Body of pancreas (tissue), 4 donors: ENCODE measurements at regions not wholly inside any gene's neighbourhood (a gene's known extent, or its start where the extent isn't known, plus 50 kb on each side); places are given as distances from the start of the nearest gene placed in this dataset.

Experiments used
- ATAC-seq: fragments of 150-250 bp; one replicate; pipeline ENCODE4 v1.9.1; 2016
- DNase-seq, 4 donors: peaks; one replicate each; pipeline ENCODE4 v3.0.0-alpha.2; 2019
- H3K27ac ChIP-seq, 4 donors: fragments of 200-600 bp; sonication (generic); 1 replicate in 3 of 4; 2 replicates in 1 of 4; pipeline versions ENCODE4 v1.5.1 to v1.6.1; 2016 to 2019; ENCODE audit warnings: mild to moderate bottlenecking in 1 of 4, mixed read lengths in 1 of 4, moderate library complexity in 1 of 4
- H3K27me3 ChIP-seq, 2 donors: fragments of 200-600 bp; sonication (generic); one replicate each; pipeline ENCODE4 v1.6.0; 2016; ENCODE audit warnings: mild to moderate bottlenecking in 1 of 2
- H3K36me3 ChIP-seq, 2 donors: fragments of 200-600 bp; sonication (generic); replicated peaks in 1 of 2; 2 replicates each; pipeline ENCODE4 v1.5.1; 2016; ENCODE audit warnings: low read depth in 2 of 2; ENCODE audit not compliant: insufficient read depth in 1 of 2
- H3K4me1 ChIP-seq: fragments of 200-600 bp; sonication (generic); one replicate; pipeline ENCODE4 v1.6.0; 2016
- H3K4me3 ChIP-seq, 2 donors: fragments of 200-600 bp; sonication (generic); 1 replicate in 1 of 2; 2 replicates in 1 of 2; pipeline ENCODE4 v1.5.1; 2016 to 2019
- H3K9me3 ChIP-seq, 3 donors: fragments of 200-600 bp; sonication (generic); 1 replicate in 2 of 3; 2 replicates in 1 of 3; pipeline ENCODE4 v1.5.1; 2016
- CTCF ChIP-seq, 7 experiments: fragments of 450-650 bp in 4 of 7; fragments of 200-600 bp in 3 of 7; sonication (generic) in 3 of 7; IDR thresholded peaks; one replicate each; pipeline ENCODE4 v1.5.1; 2016 to 2019; ENCODE audit warnings: antibody characterized with exemption in 7 of 7
- POLR2A ChIP-seq, 3 donors: fragments of 450-650 bp; IDR thresholded peaks; one replicate each; pipeline ENCODE4 v1.6.1; 2016; ENCODE audit warnings: antibody characterized with exemption in 3 of 3, mild to moderate bottlenecking in 2 of 3
- WGBS, 2 donors: methylation state at CpG; one replicate each; pipeline ENCODE4 v1.1.5; 2017; 5-methylcytosine and 5-hydroxymethylcytosine counted together
- intact Hi-C: fragments of 100-400 bp; cut with DNase I; formaldehyde crosslinking; loops from one replicate; pipeline ENCODE4 v1.15.1; 2023

- peak overlapping the region in 1 of 4 donors; percentile 22 for H3K27ac ChIP-seq
- no peak for ATAC-seq
Observed at GRCh38 chr6:1047981-1048541, 263.8 kb upstream of the FOXQ1 start.

GRCh38 chr6:1045239-1045638 lies 266.7 kb upstream of the FOXQ1 start:
- H3K36me3 ChIP-seq = no peaks in the 10 kb centered on the region
- ATAC-seq (no peak), DNase-seq (no peak)
- TF ChIP-seq POLR2A (IDR thresholded peaks at IDR 0.05) = no peak
- no peak for TF ChIP-seq CTCF (IDR thresholded peaks at IDR 0.05)
- H3K9me3 ChIP-seq = no peaks in the 10 kb centered on the region
- H3K27me3 ChIP-seq = no peaks in the 10 kb centered on the region
- no peak overlapping the region for H3K27ac ChIP-seq
- 80 to 91% methylated on average over 2 of the region's 2 CpGs for WGBS, 2 donors
- no peak overlapping the region for H3K4me3 ChIP-seq
- intact Hi-C loops = no loop called here
- H3K4me1 ChIP-seq = peaks cover 47% of the 10 kb centered on the region

More at GRCh38 chr6:1047981-1048541, 263.8 kb upstream of the FOXQ1 start:
- no peak overlapping the region for H3K4me3 ChIP-seq
- intact Hi-C loops = no loop called here
- peaks cover 50% of the 10 kb centered on the region for H3K4me1 ChIP-seq
- TF ChIP-seq POLR2A (IDR thresholded peaks at IDR 0.05) (no peak), CTCF (IDR thresholded peaks at IDR 0.05) (no peak)
- no peaks in the 10 kb centered on the region for H3K36me3 ChIP-seq
- no peaks in the 10 kb centered on the region for H3K27me3 ChIP-seq
- WGBS, 2 donors = 45 to 48% methylated on average over 13 of the region's 13 CpGs
- peak in 1 of 4 donors; percentile 22 for DNase-seq
- H3K9me3 ChIP-seq = no peaks in the 10 kb centered on the region

GRCh38 chr6:1044040-1044836 lies 267.7 kb upstream of the FOXQ1 start:
- ATAC-seq (peak; percentile 87), DNase-seq (peak; percentile 49 to 83 (median 80))
- intact Hi-C loops = no loop called here
- no peak for TF ChIP-seq POLR2A (IDR thresholded peaks at IDR 0.05)
- peak in 5 of 7 experiments; percentile 8 to 58 (median 49) for TF ChIP-seq CTCF (IDR thresholded peaks at IDR 0.05)
- Histone ChIP-seq H3K36me3 (no peaks in the 10 kb centered on the region), H3K27ac (peak overlapping the region in 3 of 4 donors; percentile 20 to 47 (median 35)), H3K4me3 (no peak overlapping the region), H3K27me3 (no peaks in the 10 kb centered on the region), H3K4me1 (peaks cover 37% of the 10 kb centered on the region), H3K9me3 (no peaks in the 10 kb centered on the region)
- 40 to 58% methylated on average over 7 of the region's 7 CpGs for WGBS, 2 donors

GRCh38 chr6:1043458-1043836 lies 268.5 kb upstream of the FOXQ1 start:
- H3K27me3 ChIP-seq = no peaks in the 10 kb centered on the region
- 92 to 97% methylated on average over 8 of the region's 8 CpGs for WGBS, 2 donors
- no peak overlapping the region for H3K27ac ChIP-seq
- TF ChIP-seq CTCF (IDR thresholded peaks at IDR 0.05) (no peak), POLR2A (IDR thresholded peaks at IDR 0.05) (no peak)
- DNase-seq = no peak
- H3K4me1 ChIP-seq = peaks cover 29% of the 10 kb centered on the region
- H3K36me3 ChIP-seq = no peaks in the 10 kb centered on the region
- no peaks in the 10 kb centered on the region for H3K9me3 ChIP-seq
- intact Hi-C loops = no loop called here
- no peak overlapping the region for H3K4me3 ChIP-seq
- ATAC-seq = no peak
